Activated T-cell treated with anti-CD3 and anti-CD28 coated beads, Interleukin-2, amount 50 U/mL, for 24 hours (primary cell): ENCODE measurements at regions not wholly inside any gene's neighbourhood (a gene's known extent, or its start where the extent isn't known, plus 50 kb on each side); places are given as distances from the start of the nearest gene placed in this dataset.
"Not testable (repeated sequence)": the region's sequence is repeated elsewhere in the genome, so short reads cannot be mapped to it uniquely, and the experiment has no call there.

Source experiments
- DNase-seq: peaks from one replicate; pipeline ENCODE4 v3.0.0-alpha.2; 2020
- H3K27ac Mint-ChIP-seq: 2 replicates; pipeline ENCODE4 v1.8.0; 2020; ENCODE audit warnings: mild to moderate bottlenecking, mixed read lengths
- H3K27me3 Mint-ChIP-seq: 2 replicates; pipeline ENCODE4 v1.8.0; 2020; ENCODE audit warnings: mixed read lengths
- H3K36me3 Mint-ChIP-seq: 2 replicates; pipeline ENCODE4 v1.8.0; 2020; ENCODE audit warnings: low read depth, mixed read lengths
- H3K4me1 Mint-ChIP-seq: 2 replicates; pipeline ENCODE4 v1.8.0; 2020; ENCODE audit warnings: low read depth, mixed read lengths
- H3K4me3 Mint-ChIP-seq: 2 replicates; pipeline ENCODE4 v1.8.0; 2020; ENCODE audit warnings: mild to moderate bottlenecking, moderate library complexity, mixed read lengths
- H3K9me3 Mint-ChIP-seq: 2 replicates; pipeline ENCODE4 v1.8.0; 2020; ENCODE audit warnings: mixed read lengths

GRCh38 chr2:146734042-146734820 lies 1110.6 kb upstream of the ACVR2A start:
- DNase-seq = no peak
- no peaks in the 10 kb centered on the region for H3K36me3 Mint-ChIP-seq
- H3K4me3 Mint-ChIP-seq = no peak overlapping the region
- no peaks in the 10 kb centered on the region for H3K9me3 Mint-ChIP-seq
- no peak overlapping the region for H3K27ac Mint-ChIP-seq
- no peaks in the 10 kb centered on the region for H3K27me3 Mint-ChIP-seq
- H3K4me1 Mint-ChIP-seq = no peaks in the 10 kb centered on the region

- Mint-ChIP-seq H3K4me1 (no peaks in the 10 kb centered on the region), H3K27ac (no peak overlapping the region), H3K27me3 (no peaks in the 10 kb centered on the region), H3K4me3 (no peak overlapping the region), H3K36me3 (no peaks in the 10 kb centered on the region), H3K9me3 (no peaks in the 10 kb centered on the region)
- no peak for DNase-seq
Observed at GRCh38 chr2:146730882-146731281, 1113.9 kb upstream of the ACVR2A start.

- no peak for DNase-seq
- no peak overlapping the region for H3K4me3 Mint-ChIP-seq
- H3K4me1 Mint-ChIP-seq = no peaks in the 10 kb centered on the region
- H3K27me3 Mint-ChIP-seq = no peaks in the 10 kb centered on the region
- peaks cover 5% of the 10 kb centered on the region for H3K9me3 Mint-ChIP-seq
- H3K27ac Mint-ChIP-seq = no peak overlapping the region
- H3K36me3 Mint-ChIP-seq = no peaks in the 10 kb centered on the region
Observed at GRCh38 chr2:146721486-146721885, 1123.3 kb upstream of the ACVR2A start.

GRCh38 chr2:146720170-146720569 lies 1124.7 kb upstream of the ACVR2A start:
- no peak for DNase-seq
- H3K36me3 Mint-ChIP-seq = no peaks in the 10 kb centered on the region
- H3K4me1 Mint-ChIP-seq = no peaks in the 10 kb centered on the region
- H3K9me3 Mint-ChIP-seq = peaks cover 5% of the 10 kb centered on the region
- no peak overlapping the region for H3K4me3 Mint-ChIP-seq
- H3K27me3 Mint-ChIP-seq = no peaks in the 10 kb centered on the region
- H3K27ac Mint-ChIP-seq = no peak overlapping the region

GRCh38 chr2:146716591-146716990 lies 1128.2 kb upstream of the ACVR2A start:
- no peak for DNase-seq
- no peak overlapping the region for H3K4me3 Mint-ChIP-seq
- no peak overlapping the region for H3K27ac Mint-ChIP-seq
- no peaks in the 10 kb centered on the region for H3K4me1 Mint-ChIP-seq
- no peaks in the 10 kb centered on the region for H3K27me3 Mint-ChIP-seq
- H3K36me3 Mint-ChIP-seq = no peaks in the 10 kb centered on the region
- H3K9me3 Mint-ChIP-seq = peaks cover 11% of the 10 kb centered on the region

- H3K4me1 Mint-ChIP-seq = no peaks in the 10 kb centered on the region
- H3K27me3 Mint-ChIP-seq = no peaks in the 10 kb centered on the region
- H3K4me3 Mint-ChIP-seq = no peak overlapping the region
- no peaks in the 10 kb centered on the region for H3K36me3 Mint-ChIP-seq
- H3K27ac Mint-ChIP-seq = no peak overlapping the region
- peaks cover 18% of the 10 kb centered on the region for H3K9me3 Mint-ChIP-seq
- no peak for DNase-seq
Observed at GRCh38 chr2:146709004-146709403, 1135.8 kb upstream of the ACVR2A start.

- Mint-ChIP-seq H3K4me3 (no peak overlapping the region), H3K36me3 (no peaks in the 10 kb centered on the region), H3K9me3 (peaks cover 24% of the 10 kb centered on the region)
Observed at GRCh38 chr2:146701183-146701582, 1143.6 kb upstream of the ACVR2A start.

GRCh38 chr2:146697307-146697706 lies 1147.5 kb upstream of the ACVR2A start:
- H3K4me1 Mint-ChIP-seq = no peaks in the 10 kb centered on the region
- peaks cover 10% of the 10 kb centered on the region for H3K9me3 Mint-ChIP-seq
- no peaks in the 10 kb centered on the region for H3K36me3 Mint-ChIP-seq
- H3K27me3 Mint-ChIP-seq = no peaks in the 10 kb centered on the region
- no peak for DNase-seq
- H3K4me3 Mint-ChIP-seq = no peak overlapping the region
- H3K27ac Mint-ChIP-seq = no peak overlapping the region

More at GRCh38 chr2:146701183-146701582, 1143.6 kb upstream of the ACVR2A start:
- Mint-ChIP-seq H3K27me3 (no peaks in the 10 kb centered on the region), H3K27ac (no peak overlapping the region), H3K4me1 (no peaks in the 10 kb centered on the region)
- no peak for DNase-seq

- DNase-seq, H3K4me1 Mint-ChIP-seq, H3K9me3 Mint-ChIP-seq, H3K27me3 Mint-ChIP-seq, H3K4me3 Mint-ChIP-seq, H3K27ac Mint-ChIP-seq, H3K36me3 Mint-ChIP-seq: not testable (repeated sequence)
Observed at GRCh38 chr2:146696787-146697186, 1148.0 kb upstream of the ACVR2A start.

GRCh38 chr2:146681991-146682390 lies 1162.8 kb upstream of the ACVR2A start:
- no peaks in the 10 kb centered on the region for H3K4me1 Mint-ChIP-seq
- no peaks in the 10 kb centered on the region for H3K36me3 Mint-ChIP-seq
- H3K9me3 Mint-ChIP-seq = peaks cover 2% of the 10 kb centered on the region
- no peak overlapping the region for H3K27ac Mint-ChIP-seq
- no peak overlapping the region for H3K4me3 Mint-ChIP-seq
- no peaks in the 10 kb centered on the region for H3K27me3 Mint-ChIP-seq
- no peak for DNase-seq

GRCh38 chr2:146678516-146678915 lies 1166.3 kb upstream of the ACVR2A start:
- Mint-ChIP-seq H3K36me3 (no peaks in the 10 kb centered on the region), H3K4me3 (no peak overlapping the region), H3K4me1 (no peaks in the 10 kb centered on the region), H3K27ac (no peak overlapping the region), H3K27me3 (no peaks in the 10 kb centered on the region), H3K9me3 (peaks cover 2% of the 10 kb centered on the region)
- no peak for DNase-seq

GRCh38 chr2:146677280-146677679 lies 1167.5 kb upstream of the ACVR2A start:
- Mint-ChIP-seq H3K9me3 (no peaks in the 10 kb centered on the region), H3K27ac (no peak overlapping the region), H3K27me3 (no peaks in the 10 kb centered on the region), H3K4me1 (no peaks in the 10 kb centered on the region), H3K36me3 (no peaks in the 10 kb centered on the region), H3K4me3 (no peak overlapping the region)
- DNase-seq = no peak

GRCh38 chr2:146669735-146670134 lies 1175.1 kb upstream of the ACVR2A start:
- Mint-ChIP-seq H3K4me3 (no peak overlapping the region), H3K27me3 (no peaks in the 10 kb centered on the region), H3K9me3 (no peaks in the 10 kb centered on the region), H3K4me1 (no peaks in the 10 kb centered on the region), H3K27ac (no peak overlapping the region), H3K36me3 (no peaks in the 10 kb centered on the region)
- DNase-seq = no peak

- no peaks in the 10 kb centered on the region for H3K36me3 Mint-ChIP-seq
- H3K9me3 Mint-ChIP-seq = no peaks in the 10 kb centered on the region
- no peaks in the 10 kb centered on the region for H3K27me3 Mint-ChIP-seq
- H3K27ac Mint-ChIP-seq = no peak overlapping the region
- DNase-seq = no peak
- no peaks in the 10 kb centered on the region for H3K4me1 Mint-ChIP-seq
- H3K4me3 Mint-ChIP-seq = no peak overlapping the region
Observed at GRCh38 chr2:146666340-146666739, 1178.5 kb upstream of the ACVR2A start.

GRCh38 chr2:146665800-146666199 lies 1179.0 kb upstream of the ACVR2A start:
- no peak for DNase-seq
- no peaks in the 10 kb centered on the region for H3K27me3 Mint-ChIP-seq
- no peaks in the 10 kb centered on the region for H3K36me3 Mint-ChIP-seq
- H3K9me3 Mint-ChIP-seq = no peaks in the 10 kb centered on the region
- H3K4me1 Mint-ChIP-seq = no peaks in the 10 kb centered on the region
- H3K4me3 Mint-ChIP-seq = no peak overlapping the region
- H3K27ac Mint-ChIP-seq = no peak overlapping the region
